Heart right ventricle (tissue), 16 donors: ENCODE measurements at regions not wholly inside any gene's neighbourhood (a gene's known extent, or its start where the extent isn't known, plus 50 kb on each side); places are given as distances from the start of the nearest gene placed in this dataset.

Experiments
- ATAC-seq, 8 donors: fragments of 200-7000 bp; cut with Tn5 transposase; one replicate each; pipeline ENCODE4 v1.9.1; 2020; ENCODE audit warnings: mild to moderate bottlenecking in 8 of 8, moderate library complexity in 8 of 8, moderate number of reproducible peaks in 1 of 8
- DNase-seq, 2 donors: peaks; one replicate each; pipeline ENCODE4 v3.0.0-alpha.2; 2020
- H3K27ac ChIP-seq, 10 donors: fragments of 200-600 bp; sonication (generic) in 2 of 10; one replicate each; pipeline versions ENCODE4 v1.5.0 to v1.8.0; 2020 to 2022; ENCODE audit warnings: mild to moderate bottlenecking in 3 of 10
- H3K27me3 ChIP-seq, 7 donors: fragments of 200-600 bp; one replicate each; pipeline ENCODE4 v1.8.0; 2021 to 2022; ENCODE audit warnings: mild to moderate bottlenecking in 2 of 7
- H3K36me3 ChIP-seq, 9 donors: fragments of 200-600 bp; sonication (generic) in 1 of 9; one replicate each; pipeline versions ENCODE4 v1.5.0 to v1.8.0; 2020 to 2022; ENCODE audit warnings: mild to moderate bottlenecking in 2 of 9
- H3K4me1 ChIP-seq, 9 donors: fragments of 200-600 bp; sonication (generic) in 1 of 9; one replicate each; pipeline versions ENCODE4 v1.5.0 to v1.8.0; 2020 to 2022; ENCODE audit warnings: mild to moderate bottlenecking in 4 of 9
- H3K4me3 ChIP-seq, 10 donors: fragments of 200-600 bp; sonication (generic) in 2 of 10; one replicate each; pipeline versions ENCODE4 v1.5.0 to v1.8.0; 2020 to 2022; ENCODE audit warnings: mild to moderate bottlenecking in 7 of 10, moderate library complexity in 2 of 10
- H3K9me3 ChIP-seq, 11 donors: fragments of 200-600 bp in 10 of 11; sonication (generic) in 2 of 11; one replicate each; pipeline versions ENCODE4 v1.5.0 to v1.8.0; 2013 to 2022; ENCODE audit warnings: mild to moderate bottlenecking in 2 of 11, control low read depth in 1 of 11, moderate library complexity in 1 of 11
- CTCF ChIP-seq, 9 donors: fragments of 200-600 bp; sonication (generic) in 2 of 9; IDR thresholded peaks; one replicate each; pipeline versions ENCODE4 v1.5.0 to v1.8.0; 2021 to 2022; ENCODE audit warnings: antibody characterized with exemption in 9 of 9, mild to moderate bottlenecking in 5 of 9, moderate library complexity in 1 of 9
- WGBS, 2 donors: extraction: QIAGEN DNeasy Blood & Tissue Kit; methylation state at CpG; one replicate each; pipeline ENCODE4 v1.1.7; 2013; ENCODE audit warnings: inconsistent platforms in 1 of 2; 5-methylcytosine and 5-hydroxymethylcytosine counted together
- intact Hi-C, 10 donors: fragments of 100-400 bp; cut with DNase I; formaldehyde crosslinking; loops; one replicate each; pipeline versions ENCODE4 v1.11.1 to v1.14.2; 2022
- donor health status: Arrhythmogenic right ventricular cardiomyopathy.
- donor health status: ischemic (EF 13 %, LVEDD 7.1; RV severe dilation, severe dysfunction).
- donor health status: healthy with polysubstance abuse.
- donor health status: DM: no; HTN: yes; CAD: no.
- donor health status: DM: no; HTN: no; CAD: no.
- donor health status: ischemic (EF 25% LVEDD 6.9; RV normal size, moderate dysfunction).
- donor health status: ischemic (EF 25% LVEDD 5.7; RV mildly dilated, moderate dysfunction).
- donor health status: healthy.
- donor health status: DM: yes; HTN: yes; CAD: no.
- donor health status: Ischemic cardiomyopathy.
- donor health status: ischemic (EF 35%, LVEDD 5.7; RV mildly dilated, moderate dysfunction).
- donor health status: nonischemic (EF 11% LVEDD 7.7; RV severe dilation, severe dysfunction).
- donor health status: DM: yes; HTN: yes; CAD: no.
- donor health status: PGD.
- donor health status: ischemic (EF 29% LVEDD 5.4; RV normal size, mild dysfunction).
- donor health status: nonischemic (EF 23%, LVEDD 6.1; RV moderate dilation, normal function).

GRCh38 chr2:149861034-149861433 is 273.5 kb upstream of the MMADHC start:
- peaks cover 0 to 11% (median 0%) of the 10 kb centered on the region in 11 donors for H3K9me3 ChIP-seq
- no peak overlapping the region for H3K4me3 ChIP-seq
- WGBS, 2 donors = 90 to 93% methylated on average over 2 of the region's 2 CpGs
- H3K27me3 ChIP-seq = no peaks in the 10 kb centered on the region
- H3K27ac ChIP-seq = peak overlapping the region in 6 of 10 donors; percentile 14 to 54 (median 48)
- ATAC-seq (no peak), DNase-seq (no peak)
- H3K36me3 ChIP-seq = no peaks in the 10 kb centered on the region
- H3K4me1 ChIP-seq = peaks cover 0 to 26% (median 4%) of the 10 kb centered on the region in 9 donors
- no peak for TF ChIP-seq CTCF (IDR thresholded peaks at IDR 0.05)
- intact Hi-C loops = no loop called here

- no peak for TF ChIP-seq CTCF (IDR thresholded peaks at IDR 0.05)
- Histone ChIP-seq H3K27me3 (no peaks in the 10 kb centered on the region), H3K4me3 (no peak overlapping the region), H3K27ac (peak overlapping the region in 7 of 10 donors; percentile 25 to 54 (median 46)), H3K9me3 (peaks cover 0 to 11% (median 0%) of the 10 kb centered on the region in 11 donors), H3K4me1 (peaks cover 0 to 26% (median 4%) of the 10 kb centered on the region in 9 donors), H3K36me3 (no peaks in the 10 kb centered on the region)
- ATAC-seq = peak in 7 of 8 donors; percentile 67 to 91 (median 84)
- intact Hi-C loops = no loop called here
- DNase-seq = peak in 1 of 2 donors; percentile 68
- WGBS, 2 donors = 70 to 73% methylated on average over 3 of the region's 3 CpGs
Measured at GRCh38 chr2:149860276-149860921, 272.8 kb upstream of the MMADHC start.

- Histone ChIP-seq H3K4me3 (no peak overlapping the region), H3K27me3 (no peaks in the 10 kb centered on the region), H3K27ac (peak overlapping the region in 7 of 10 donors; percentile 25 to 54 (median 49)), H3K9me3 (peaks cover 0 to 11% (median 0%) of the 10 kb centered on the region in 11 donors), H3K36me3 (no peaks in the 10 kb centered on the region), H3K4me1 (peaks cover 0 to 26% (median 4%) of the 10 kb centered on the region in 9 donors)
- DNase-seq (no peak), ATAC-seq (peak in 7 of 8 donors; percentile 61 to 77 (median 69))
- 44 to 54% methylated on average over 6 of the region's 6 CpGs for WGBS, 2 donors
- TF ChIP-seq CTCF (IDR thresholded peaks at IDR 0.05) = no peak
- intact Hi-C loops = no loop called here
Measured at GRCh38 chr2:149858901-149859634, 271.5 kb upstream of the MMADHC start.

GRCh38 chr2:149858216-149858615 is 270.6 kb upstream of the MMADHC start:
- DNase-seq = no peak
- TF ChIP-seq CTCF (IDR thresholded peaks at IDR 0.05) = no peak
- Histone ChIP-seq H3K36me3 (no peaks in the 10 kb centered on the region), H3K27ac (peak overlapping the region in 1 of 10 donors; percentile 50), H3K9me3 (peaks cover 0 to 3% (median 0%) of the 10 kb centered on the region in 11 donors), H3K27me3 (no peaks in the 10 kb centered on the region), H3K4me3 (no peak overlapping the region), H3K4me1 (peaks cover 0 to 26% (median 4%) of the 10 kb centered on the region in 9 donors)
- intact Hi-C loops = no loop called here
- ATAC-seq = no peak
